ENCODE measurements at regions not wholly inside any gene's neighbourhood (a gene's known extent, or its start where the extent isn't known, plus 50 kb on each side); places are given as distances from the start of the nearest gene placed in this dataset.

DNA sequence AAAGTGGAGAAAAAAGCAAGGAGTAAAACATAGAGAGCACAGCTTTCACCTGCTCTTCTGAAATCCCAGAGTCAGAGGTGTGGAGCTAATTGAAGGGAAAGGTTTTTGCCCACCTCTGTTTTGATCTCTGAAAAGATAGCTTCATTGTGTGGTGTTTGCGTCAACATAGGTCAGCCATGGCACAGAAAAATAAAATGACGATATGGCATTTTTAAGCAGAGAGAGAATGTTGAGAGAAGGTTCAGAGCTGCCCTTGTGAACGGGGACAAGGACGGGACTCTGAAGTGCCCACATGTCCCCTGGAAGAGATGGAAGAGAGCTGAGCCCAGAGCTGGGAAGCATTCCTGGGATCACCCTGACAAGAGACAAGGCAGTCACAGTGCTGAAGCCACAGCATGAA is 249.4 kb upstream of the PLSCR5 start:
- Histone ChIP-seq H3K9ac (ENCODE audit: low read depth, low read length) (no peak overlapping the region), H2BK15ac (ENCODE audit: low read depth, low read length) (no peak overlapping the region), H4K20me1 (ENCODE audit: insufficient read depth, low read length) (no peaks in the 10 kb centered on the region), H2BK5ac (ENCODE audit: low read depth, low read length, poor library complexity, severe bottlenecking) (no peak overlapping the region), H3K14ac (replicated peaks; ENCODE audit: low read depth, low read length) (no peak overlapping the region), H3K4me3 (ENCODE audit: insufficient read depth, low read depth, low read length) (no peak overlapping the region), H3K9me3 (ENCODE audit: control insufficient read depth, insufficient read depth, low read length) (no peaks in the 10 kb centered on the region), H4K91ac (ENCODE audit: insufficient read depth, low read depth, low read length) (no peak overlapping the region), H4K5ac (ENCODE audit: low read depth, low read length) (no peak overlapping the region), H3K4me1 (ENCODE audit: control insufficient read depth, insufficient read depth, low read length) (no peaks in the 10 kb centered on the region), H3K4me2 (ENCODE audit: low read depth, low read length) (no peak overlapping the region), H3K79me1 (ENCODE audit: low read depth in 1 of 2, low read length in 2 of 2) (no peaks in the 10 kb centered on the region), H3K18ac (ENCODE audit: low read depth, low read length) (no peak overlapping the region), H3K56ac (ENCODE audit: extremely low read depth, insufficient read depth, low read length) (no peak overlapping the region), H2BK20ac (ENCODE audit: low read depth, low read length) (no peak overlapping the region), H3K36me3 (ENCODE audit: control insufficient read depth, insufficient read depth, low read length) (no peaks in the 10 kb centered on the region), H3K23ac (ENCODE audit: low read depth, low read length) (no peak overlapping the region), H3K27me3 (ENCODE audit: control insufficient read depth, insufficient read depth, low read length) (no peaks in the 10 kb centered on the region), H3K4ac (ENCODE audit: low read depth, low read length) (no peak overlapping the region), H2AK5ac (ENCODE audit: low read depth, low read length) (no peak overlapping the region), H2AFZ (replicated peaks; ENCODE audit: low read length, poor library complexity) (no peak overlapping the region), H2BK120ac (ENCODE audit: low read depth, low read length) (no peak overlapping the region), H2AK9ac (replicated peaks; ENCODE audit: low read depth, low read length, poor library complexity) (no peak overlapping the region), H3K27ac (ENCODE audit: insufficient read depth, low read length) (no peak overlapping the region), H4K8ac (ENCODE audit: low read depth in 2 of 2, low read length in 2 of 2) (no peak overlapping the region), H3K9me1 (ENCODE audit: insufficient read depth, low read length) (no peaks in the 10 kb centered on the region)
- ChIA-PET POLR2A (ENCODE audit: unreplicated experiment) (no interaction called here), CTCF (no interaction called here)
- WGBS, 2 experiments (ENCODE audit: extremely low coverage in 2 of 2, insufficient read length in 1 of 2) = no CpG with 5 or more reads among the region's 4 CpGs
- DNase-seq (no peak), ATAC-seq (ENCODE audit: low read depth) (no peak)
- BruUV-seq (replicated peaks) = no TSS peak
- dilution Hi-C loops (cut with HindIII; ENCODE audit: low sequenced_read_pairs, unreplicated experiment) = no loop called here
- TF ChIP-seq, protein P1, sequence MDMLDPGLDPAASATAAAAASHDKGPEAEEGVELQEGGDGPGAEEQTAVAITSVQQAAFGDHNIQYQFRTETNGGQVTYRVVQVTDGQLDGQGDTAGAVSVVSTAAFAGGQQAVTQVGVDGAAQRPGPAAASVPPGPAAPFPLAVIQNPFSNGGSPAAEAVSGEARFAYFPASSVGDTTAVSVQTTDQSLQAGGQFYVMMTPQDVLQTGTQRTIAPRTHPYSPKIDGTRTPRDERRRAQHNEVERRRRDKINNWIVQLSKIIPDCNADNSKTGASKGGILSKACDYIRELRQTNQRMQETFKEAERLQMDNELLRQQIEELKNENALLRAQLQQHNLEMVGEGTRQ (IDR thresholded peaks at IDR 0.05; ENCODE audit: low read depth, low read length) = no peak
- TF ChIP-seq CHD1 (IDR thresholded peaks at IDR 0.05; ENCODE audit: low read depth, low read length) (no peak), MAFK (IDR thresholded peaks at IDR 0.05; ENCODE audit: low read depth, low read length) (peak; percentile 79)
- in situ Hi-C loops (cut with MboI; ENCODE audit: low sequenced_read_pairs) = no loop called here
- intact Hi-C loops (cut with micrococcal nuclease) = no loop called here
